Sigmoid colon (tissue), 4 donors: ENCODE measurements at regions not wholly inside any gene's neighbourhood (a gene's known extent, or its start where the extent isn't known, plus 50 kb on each side); places are given as distances from the start of the nearest gene placed in this dataset.

Source experiments
- CTCF ChIP-seq, 4 experiments: fragments of 450-650 bp in 3 of 4; fragments of 200-600 bp in 1 of 4; IDR thresholded peaks; one replicate each; pipeline ENCODE4 v1.5.1; 2016 to 2019; ENCODE audit warnings: antibody characterized with exemption in 4 of 4, mild to moderate bottlenecking in 3 of 4, moderate library complexity in 2 of 4
- EP300 ChIP-seq, 4 donors: sonication (generic); formaldehyde crosslinking; IDR thresholded peaks; one replicate each; pipeline ENCODE4 v1.6.1; 2017; ENCODE audit warnings: antibody characterized with exemption in 4 of 4
- POLR2A ChIP-seq, 2 donors: fragments of 450-650 bp; IDR thresholded peaks; one replicate each; pipeline ENCODE4 v1.6.1; 2016; ENCODE audit warnings: antibody characterized with exemption in 2 of 2, mild to moderate bottlenecking in 2 of 2, moderate library complexity in 2 of 2
- POLR2AphosphoS5 ChIP-seq, 4 donors: sonication (generic); formaldehyde crosslinking; IDR thresholded peaks; one replicate each; pipeline ENCODE4 v1.6.1; 2017; ENCODE audit warnings: antibody characterized with exemption in 4 of 4

GRCh38 chr1:195278644-195279043 lies 1329.6 kb downstream of the KCNT2 start:
- TF ChIP-seq CTCF (IDR thresholded peaks at IDR 0.05) = no peak
- TF ChIP-seq EP300 (IDR thresholded peaks at IDR 0.05) = no peak
- no peak for TF ChIP-seq POLR2A (IDR thresholded peaks at IDR 0.05)
- TF ChIP-seq POLR2AphosphoS5 (IDR thresholded peaks at IDR 0.05) = no peak
